WERI-Rb-1 (cell line): ENCODE measurements at regions not wholly inside any gene's neighbourhood (a gene's known extent, or its start where the extent isn't known, plus 50 kb on each side); places are given as distances from the start of the nearest gene placed in this dataset.

Source experiments
- DNase-seq: peaks from one replicate; pipeline ENCODE4 v3.0.0-alpha.2; 2020
- H3K27ac ChIP-seq: fragments of 250-450 bp; sonication (Bioruptor Pico); 2 replicates; pipeline ENCODE4 v1.5.1; 2020; ENCODE audit warnings: mild to moderate bottlenecking, moderate library complexity
- H3K27me3 ChIP-seq: fragments of 250-450 bp; sonication (Bioruptor Pico); 2 replicates; pipeline ENCODE4 v1.5.1; 2021; ENCODE audit warnings: mild to moderate bottlenecking, low read depth, moderate library complexity; ENCODE audit not compliant: insufficient read depth, severe bottlenecking
- H3K36me3 ChIP-seq: fragments of 250-450 bp; sonication (Bioruptor Pico); 2 replicates; pipeline ENCODE4 v1.5.1; 2020; ENCODE audit warnings: mild to moderate bottlenecking, moderate library complexity
- H3K4me3 ChIP-seq: 2 replicates; pipeline ENCODE4 v1.5.1; 2011; ENCODE audit warnings: low read depth, mild to moderate bottlenecking, control low read depth, low read length
- H3K9me3 ChIP-seq: fragments of 250-450 bp; sonication (Bioruptor Pico); 2 replicates; pipeline ENCODE4 v1.5.1; 2021; ENCODE audit warnings: mild to moderate bottlenecking, moderate library complexity; ENCODE audit not compliant: severe bottlenecking
- CTCF ChIP-seq: IDR thresholded peaks from 2 replicates; pipeline ENCODE4 v1.5.1; 2011; ENCODE audit warnings: low read depth, mild to moderate bottlenecking, control low read depth, inconsistent platforms, low read length

GRCh38 chr4:32662803-32663202, 1942.6 kb downstream of the PCDH7 start:
- Histone ChIP-seq H3K9me3 (peaks cover 5% of the 10 kb centered on the region), H3K27ac (no peak overlapping the region), H3K27me3 (no peaks in the 10 kb centered on the region), H3K4me3 (no peak overlapping the region), H3K36me3 (no peaks in the 10 kb centered on the region)
- no peak for TF ChIP-seq CTCF
- DNase-seq, result no peak

GRCh38 chr4:32672359-32672758, 1952.2 kb downstream of the PCDH7 start:
- no peak overlapping the region for H3K27ac ChIP-seq
- TF ChIP-seq CTCF, result no peak
- H3K4me3 ChIP-seq, result no peak overlapping the region
- H3K36me3 ChIP-seq, result no peaks in the 10 kb centered on the region
- DNase-seq, result no peak
- no peaks in the 10 kb centered on the region for H3K9me3 ChIP-seq
- no peaks in the 10 kb centered on the region for H3K27me3 ChIP-seq

GRCh38 chr4:32680946-32681345, 1960.8 kb downstream of the PCDH7 start:
- no peak for TF ChIP-seq CTCF
- H3K4me3 ChIP-seq, result no peak overlapping the region
- H3K27ac ChIP-seq, result no peak overlapping the region
- no peaks in the 10 kb centered on the region for H3K9me3 ChIP-seq
- H3K36me3 ChIP-seq, result no peaks in the 10 kb centered on the region
- H3K27me3 ChIP-seq, result no peaks in the 10 kb centered on the region
- DNase-seq, result no peak

- Histone ChIP-seq H3K27me3 (no peaks in the 10 kb centered on the region), H3K36me3 (no peaks in the 10 kb centered on the region), H3K9me3 (no peaks in the 10 kb centered on the region), H3K27ac (no peak overlapping the region), H3K4me3 (no peak overlapping the region)
- no peak for TF ChIP-seq CTCF
- no peak for DNase-seq
These were observed 1964.0 kb downstream of the PCDH7 start for GRCh38 chr4:32684160-32684559.

GRCh38 chr4:32686123-32686522, 1966.0 kb downstream of the PCDH7 start:
- H3K9me3 ChIP-seq, result no peaks in the 10 kb centered on the region
- no peak overlapping the region for H3K27ac ChIP-seq
- no peak for TF ChIP-seq CTCF
- no peaks in the 10 kb centered on the region for H3K27me3 ChIP-seq
- H3K36me3 ChIP-seq, result no peaks in the 10 kb centered on the region
- no peak overlapping the region for H3K4me3 ChIP-seq
- DNase-seq, result no peak

GRCh38 chr4:32689518-32689917, 1969.3 kb downstream of the PCDH7 start:
- H3K27me3 ChIP-seq, result no peaks in the 10 kb centered on the region
- no peak overlapping the region for H3K4me3 ChIP-seq
- H3K36me3 ChIP-seq, result no peaks in the 10 kb centered on the region
- no peak overlapping the region for H3K27ac ChIP-seq
- no peaks in the 10 kb centered on the region for H3K9me3 ChIP-seq
- TF ChIP-seq CTCF, result no peak
- no peak for DNase-seq
